Transverse colon (tissue), 4 donors: ENCODE measurements at regions not wholly inside any gene's neighbourhood (a gene's known extent, or its start where the extent isn't known, plus 50 kb on each side); places are given as distances from the start of the nearest gene placed in this dataset.

Experiments
- DNase-seq: peaks from one replicate; pipeline ENCODE4 v3.0.0-alpha.2; 2019
- H3K27ac ChIP-seq, 4 donors: fragments of 200-600 bp; sonication (generic); 2 replicates each; pipeline ENCODE4 v1.5.1; 2016 to 2018; ENCODE audit warnings: inconsistent platforms in 4 of 4
- H3K27me3 ChIP-seq: fragments of 200-600 bp; sonication (generic); 2 replicates; pipeline ENCODE4 v1.5.1; 2017; ENCODE audit warnings: inconsistent platforms
- H3K36me3 ChIP-seq, 4 donors: fragments of 200-600 bp; sonication (generic); 2 replicates each; pipeline ENCODE4 v1.5.1; 2017 to 2019; ENCODE audit warnings: inconsistent platforms in 4 of 4
- H3K4me1 ChIP-seq, 4 donors: fragments of 200-600 bp; sonication (generic); 2 replicates each; pipeline ENCODE4 v1.5.1; 2017 to 2020; ENCODE audit warnings: inconsistent platforms in 4 of 4
- H3K4me3 ChIP-seq, 4 donors: fragments of 200-600 bp; sonication (generic); 1 replicate in 1 of 4; 2 replicates in 3 of 4; pipeline versions ENCODE4 v1.5.1 to v1.6.1; 2017 to 2019; ENCODE audit warnings: inconsistent platforms in 4 of 4
- H3K9me3 ChIP-seq, 2 donors: fragments of 200-600 bp; sonication (generic); 2 replicates each; pipeline ENCODE4 v1.5.1; 2017 to 2019; ENCODE audit warnings: inconsistent platforms in 2 of 2
- EP300 ChIP-seq: sonication (generic); formaldehyde crosslinking; IDR thresholded peaks from one replicate; pipeline ENCODE4 v1.6.1; 2017; ENCODE audit warnings: antibody characterized with exemption, low read depth
- POLR2A ChIP-seq: fragments of 450-650 bp; IDR thresholded peaks from one replicate; pipeline ENCODE4 v1.6.1; 2016; ENCODE audit warnings: antibody characterized with exemption, mild to moderate bottlenecking, moderate library complexity
- POLR2AphosphoS5 ChIP-seq, 3 donors: sonication (generic); formaldehyde crosslinking; IDR thresholded peaks; one replicate each; pipeline ENCODE4 v1.6.1; 2016; ENCODE audit warnings: antibody characterized with exemption in 3 of 3
- WGBS, 2 donors: methylation state at CpG; one replicate each; pipeline ENCODE4 v1.1.5; 2018; ENCODE audit warnings: low coverage in 1 of 2; 5-methylcytosine and 5-hydroxymethylcytosine counted together
- in situ Hi-C, 4 donors: fragments of 200-750 bp; cut with MboI; loops; one replicate each; pipeline versions ENCODE4 v1.15.0 to v1.15.1; 2017; ENCODE audit warnings: low sequenced_read_pairs in 3 of 4, low pct_ligation_motif_present in 1 of 4, low pct_unique_long_range_greater_than_20kb in 1 of 4
- intact Hi-C: fragments of 100-400 bp; cut with DNase I; formaldehyde crosslinking; loops from one replicate; pipeline ENCODE4 v1.15.1; 2023; ENCODE audit warnings: low total_unique reads
- TF ChIP-seq, protein P1 (sequence below), 5 experiments: fragments of 200-600 bp in 3 of 5; fragments of 450-650 bp in 2 of 5; sonication (generic) in 3 of 5; IDR thresholded peaks; 1 replicate in 2 of 5; 2 replicates in 3 of 5; pipeline ENCODE4 v1.5.1; 2016 to 2017; ENCODE audit warnings: antibody characterized with exemption in 5 of 5, inconsistent platforms in 3 of 5, mild to moderate bottlenecking in 2 of 5, moderate library complexity in 1 of 5

DNA sequence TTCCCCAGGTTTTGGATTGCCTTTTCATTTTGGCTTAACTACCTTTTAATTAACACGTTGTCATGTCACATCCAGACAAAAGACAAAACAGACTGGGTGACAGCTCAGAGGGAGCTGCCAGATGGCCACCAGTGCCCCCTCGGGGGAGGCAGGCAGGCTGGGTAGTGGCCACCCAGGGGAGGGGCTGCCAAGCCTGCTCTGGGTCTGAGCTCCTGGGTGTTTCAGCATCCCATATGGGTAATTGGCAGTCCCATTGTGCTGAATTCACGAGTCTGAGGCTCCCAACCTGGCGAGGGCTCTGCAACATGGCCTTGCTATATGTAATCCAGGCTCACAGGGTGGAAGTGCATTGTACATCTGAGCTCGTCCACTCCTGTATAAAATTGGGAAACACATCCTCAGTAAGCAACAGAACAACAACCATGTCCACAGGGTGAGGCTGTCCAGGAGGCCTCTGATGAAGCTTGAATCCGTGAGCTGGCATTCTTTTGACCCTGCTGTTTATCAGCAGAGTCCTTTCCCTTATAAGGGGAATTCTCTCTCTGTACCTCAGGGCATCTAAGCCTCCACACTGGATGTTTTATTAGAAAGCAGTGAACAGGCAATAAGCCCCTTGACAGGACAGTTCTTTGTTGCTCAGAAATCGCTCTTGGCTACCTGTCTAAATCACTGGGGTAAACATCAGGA, 111.7 kb upstream of the SLC22A23 start:
- in situ Hi-C loops, result no loop called here
- no peak for TF ChIP-seq EP300
- TF ChIP-seq, protein P1, sequence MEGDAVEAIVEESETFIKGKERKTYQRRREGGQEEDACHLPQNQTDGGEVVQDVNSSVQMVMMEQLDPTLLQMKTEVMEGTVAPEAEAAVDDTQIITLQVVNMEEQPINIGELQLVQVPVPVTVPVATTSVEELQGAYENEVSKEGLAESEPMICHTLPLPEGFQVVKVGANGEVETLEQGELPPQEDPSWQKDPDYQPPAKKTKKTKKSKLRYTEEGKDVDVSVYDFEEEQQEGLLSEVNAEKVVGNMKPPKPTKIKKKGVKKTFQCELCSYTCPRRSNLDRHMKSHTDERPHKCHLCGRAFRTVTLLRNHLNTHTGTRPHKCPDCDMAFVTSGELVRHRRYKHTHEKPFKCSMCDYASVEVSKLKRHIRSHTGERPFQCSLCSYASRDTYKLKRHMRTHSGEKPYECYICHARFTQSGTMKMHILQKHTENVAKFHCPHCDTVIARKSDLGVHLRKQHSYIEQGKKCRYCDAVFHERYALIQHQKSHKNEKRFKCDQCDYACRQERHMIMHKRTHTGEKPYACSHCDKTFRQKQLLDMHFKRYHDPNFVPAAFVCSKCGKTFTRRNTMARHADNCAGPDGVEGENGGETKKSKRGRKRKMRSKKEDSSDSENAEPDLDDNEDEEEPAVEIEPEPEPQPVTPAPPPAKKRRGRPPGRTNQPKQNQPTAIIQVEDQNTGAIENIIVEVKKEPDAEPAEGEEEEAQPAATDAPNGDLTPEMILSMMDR (IDR thresholded peaks at IDR 0.05), result no peak
- no peak for TF ChIP-seq POLR2A
- no peak for TF ChIP-seq POLR2AphosphoS5 (IDR thresholded peaks at IDR 0.05)
- H3K4me3 ChIP-seq, result no peak overlapping the region
- 0 to 72% methylated on average over 1 to 7 of the region's 7 CpGs for WGBS, 2 donors
- no peak for DNase-seq
- intact Hi-C loops, result no loop called here
- H3K27me3 ChIP-seq, result no peaks in the 10 kb centered on the region
- H3K4me1 ChIP-seq, result no peaks in the 10 kb centered on the region
- H3K36me3 ChIP-seq, result no peaks in the 10 kb centered on the region
- H3K27ac ChIP-seq, result no peak overlapping the region
- H3K9me3 ChIP-seq, result no peaks in the 10 kb centered on the region

DNA sequence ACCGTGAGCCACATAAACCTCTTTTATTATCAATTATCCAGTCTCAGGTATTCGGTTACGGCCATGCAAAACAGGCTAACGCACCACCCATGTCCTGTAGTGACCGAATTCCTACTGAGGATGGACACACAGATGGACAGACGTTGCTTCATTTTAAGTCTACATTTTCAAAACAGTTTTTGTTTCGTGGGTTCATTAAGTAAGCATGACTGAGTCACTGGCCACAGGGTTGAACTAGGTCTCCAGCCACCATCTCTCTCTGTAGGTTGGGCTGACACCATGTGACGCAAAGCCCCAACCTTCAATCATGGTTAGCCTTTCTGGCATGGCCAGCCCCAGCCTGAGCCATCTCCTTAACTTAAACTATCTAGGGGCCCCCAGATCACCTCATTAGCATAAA, 110.0 kb upstream of the SLC22A23 start:
- no peaks in the 10 kb centered on the region for H3K36me3 ChIP-seq
- no peak for TF ChIP-seq EP300
- TF ChIP-seq, protein P1 (IDR thresholded peaks at IDR 0.05), result no peak
- TF ChIP-seq POLR2A, result no peak
- no peak for TF ChIP-seq POLR2AphosphoS5 (IDR thresholded peaks at IDR 0.05)
- 78 to 87% methylated on average over 7 to 8 of the region's 8 CpGs for WGBS, 2 donors
- intact Hi-C loops (no loop called here), in situ Hi-C loops (no loop called here)
- no peaks in the 10 kb centered on the region for H3K9me3 ChIP-seq
- H3K27me3 ChIP-seq, result no peaks in the 10 kb centered on the region
- no peaks in the 10 kb centered on the region for H3K4me1 ChIP-seq
- no peak overlapping the region for H3K4me3 ChIP-seq
- no peak for DNase-seq
- no peak overlapping the region for H3K27ac ChIP-seq

GRCh38 chr6:3565291-3565690, 108.4 kb upstream of the SLC22A23 start:
- H3K9me3 ChIP-seq, result no peaks in the 10 kb centered on the region
- no peak overlapping the region for H3K27ac ChIP-seq
- no peak for DNase-seq
- in situ Hi-C loops (no loop called here), intact Hi-C loops (no loop called here)
- peaks cover 0 to 3% (median 0%) of the 10 kb centered on the region in 4 donors for H3K4me1 ChIP-seq
- no peak overlapping the region for H3K4me3 ChIP-seq
- WGBS, 2 donors, result 90% methylated on average over 3 of the region's 3 CpGs; no CpG with 5 or more reads in 1 of the 2 donors
- H3K36me3 ChIP-seq, result no peaks in the 10 kb centered on the region
- TF ChIP-seq POLR2A, result no peak
- H3K27me3 ChIP-seq, result no peaks in the 10 kb centered on the region

- 48% methylated on average over 1 of the region's 1 CpG; no CpG with 5 or more reads in 1 of the 2 donors for WGBS, 2 donors
Measured at GRCh38 chr6:3561725-3562124, 104.9 kb upstream of the SLC22A23 start.

More at GRCh38 chr6:3561725-3562124, 104.9 kb upstream of the SLC22A23 start:
- H3K4me3 ChIP-seq, result no peak overlapping the region
- no peaks in the 10 kb centered on the region for H3K9me3 ChIP-seq
- DNase-seq, result no peak
- TF ChIP-seq EP300 (no peak), POLR2AphosphoS5 (IDR thresholded peaks at IDR 0.05) (no peak), POLR2A (no peak)
- TF ChIP-seq, protein P1 (IDR thresholded peaks at IDR 0.05), result peak in 2 of 5 experiments; percentile 6 to 9
- intact Hi-C loops, result no loop called here
- peaks cover 0 to 3% (median 0%) of the 10 kb centered on the region in 4 donors for H3K4me1 ChIP-seq
- no peaks in the 10 kb centered on the region for H3K36me3 ChIP-seq
- in situ Hi-C loops, result no loop called here
- no peak overlapping the region for H3K27ac ChIP-seq
- no peaks in the 10 kb centered on the region for H3K27me3 ChIP-seq
